Frontal cortex (tissue), 3 donors: ENCODE measurements at regions not wholly inside any gene's neighbourhood (a gene's known extent, or its start where the extent isn't known, plus 50 kb on each side); places are given as distances from the start of the nearest gene placed in this dataset.

Source experiments
- DNase-seq, 2 donors: peaks; one replicate each; pipeline ENCODE4 v3.0.0; 2012; ENCODE audit warnings: low spot score in 2 of 2
- FAIRE-seq: peaks from 2 replicates; lab custom pipeline; 2012; peaks lifted over from hg19 to GRCh38; lab: Jason Lieb, UNC
- donor health status: control.
- donor health status: control.
- donor health status: control.

GRCh38 chr4:41318839-41319530, 62.3 kb downstream of the UCHL1 start:
- FAIRE-seq, result no peak

GRCh38 chr4:41319553-41319952, 62.8 kb downstream of the UCHL1 start:
- no peak for FAIRE-seq
- no peak for DNase-seq

More at GRCh38 chr4:41318839-41319530, 62.3 kb downstream of the UCHL1 start:
- no peak for DNase-seq

GRCh38 chr4:41320278-41320677, 63.5 kb downstream of the UCHL1 start:
- DNase-seq (no peak), FAIRE-seq (no peak)

- FAIRE-seq, result no peak
- no peak for DNase-seq
Measured at GRCh38 chr4:41320786-41321185, 64.1 kb downstream of the UCHL1 start.

- DNase-seq (no peak), FAIRE-seq (no peak)
Measured at GRCh38 chr4:41321216-41321945, 64.7 kb downstream of the UCHL1 start.

GRCh38 chr4:41322617-41323016, 65.9 kb downstream of the UCHL1 start:
- FAIRE-seq, result no peak
- DNase-seq, result no peak

GRCh38 chr4:41323179-41323578, 66.5 kb downstream of the UCHL1 start:
- no peak for FAIRE-seq
- DNase-seq, result no peak

- FAIRE-seq (no peak), DNase-seq (no peak)
Measured at GRCh38 chr4:41323706-41324105, 67.0 kb downstream of the UCHL1 start.

GRCh38 chr4:41324861-41325260, 68.1 kb downstream of the UCHL1 start:
- no peak for FAIRE-seq
- DNase-seq, result no peak

GRCh38 chr4:41325901-41326300, 69.2 kb downstream of the UCHL1 start:
- DNase-seq (no peak), FAIRE-seq (no peak)

GRCh38 chr4:41326776-41327175, 70.0 kb downstream of the UCHL1 start:
- FAIRE-seq (no peak), DNase-seq (no peak)

GRCh38 chr4:41327770-41328169, 71.0 kb downstream of the UCHL1 start:
- DNase-seq, result no peak
- FAIRE-seq, result no peak

GRCh38 chr4:41329361-41329760, 72.6 kb downstream of the UCHL1 start:
- DNase-seq, result no peak
- no peak for FAIRE-seq

- DNase-seq (no peak), FAIRE-seq (no peak)
Measured at GRCh38 chr4:41331224-41331623, 74.5 kb downstream of the UCHL1 start.

- DNase-seq, result no peak
- FAIRE-seq, result no peak
Measured at GRCh38 chr4:41332510-41333054, 75.9 kb downstream of the UCHL1 start.

- no peak for DNase-seq
- FAIRE-seq, result no peak
Measured at GRCh38 chr4:41334182-41334581, 77.5 kb downstream of the UCHL1 start.

GRCh38 chr4:41339812-41340809, 83.4 kb downstream of the UCHL1 start:
- DNase-seq, result peak; percentile 44 to 61
- peak; percentile 94 for FAIRE-seq

- DNase-seq, result no peak
Measured at GRCh38 chr4:41346306-41347061, 89.8 kb downstream of the UCHL1 start.

GRCh38 chr4:41349021-41349420, 92.3 kb downstream of the UCHL1 start:
- FAIRE-seq (no peak), DNase-seq (no peak)

More at GRCh38 chr4:41346306-41347061, 89.8 kb downstream of the UCHL1 start:
- FAIRE-seq, result no peak
